Hepatic stellate cell (primary cell): ENCODE measurements at regions not wholly inside any gene's neighbourhood (a gene's known extent, or its start where the extent isn't known, plus 50 kb on each side); places are given as distances from the start of the nearest gene placed in this dataset.
A peak's percentile ranks its signal among the peaks of the same experiment; 100 is the strongest.

Source experiments
- DNase-seq: peaks from one replicate; pipeline ENCODE4 v3.0.0; 2011; ENCODE audit warnings: low spot score

GRCh38 chr10:113967126-113967525, 76.5 kb upstream of the ADRB1 start:
- no peak for DNase-seq

- DNase-seq: no peak
These were observed 73.0 kb upstream of the ADRB1 start for GRCh38 chr10:113970641-113971040.

- DNase-seq: no peak
These were observed 72.2 kb upstream of the ADRB1 start for GRCh38 chr10:113971349-113971973.

GRCh38 chr10:113977174-113977573, 66.5 kb upstream of the ADRB1 start:
- no peak for DNase-seq

- no peak for DNase-seq
These were observed 64.9 kb upstream of the ADRB1 start for GRCh38 chr10:113978802-113979201.

GRCh38 chr10:113979409-113979808, 64.3 kb upstream of the ADRB1 start:
- DNase-seq: no peak

GRCh38 chr10:113980408-113981087, 63.1 kb upstream of the ADRB1 start:
- DNase-seq: no peak

GRCh38 chr10:113982296-113982695, 61.4 kb upstream of the ADRB1 start:
- no peak for DNase-seq

GRCh38 chr10:113982769-113983168, 60.9 kb upstream of the ADRB1 start:
- DNase-seq: no peak

- no peak for DNase-seq
These were observed 60.1 kb upstream of the ADRB1 start for GRCh38 chr10:113983552-113983951.

- DNase-seq: no peak
These were observed 58.3 kb upstream of the ADRB1 start for GRCh38 chr10:113985297-113985844.

GRCh38 chr10:113986316-113986715, 57.4 kb upstream of the ADRB1 start:
- DNase-seq: no peak

- no peak for DNase-seq
These were observed 56.5 kb upstream of the ADRB1 start for GRCh38 chr10:113987156-113987555.

- no peak for DNase-seq
These were observed 55.9 kb upstream of the ADRB1 start for GRCh38 chr10:113987805-113988204.

- DNase-seq: no peak
These were observed 55.1 kb upstream of the ADRB1 start for GRCh38 chr10:113988535-113988934.

GRCh38 chr10:113991091-113991860, 52.4 kb upstream of the ADRB1 start:
- DNase-seq: no peak

- no peak for DNase-seq
These were observed 51.1 kb upstream of the ADRB1 start for GRCh38 chr10:113992471-113993011.

- DNase-seq: peak; percentile 12
These were observed 50.1 kb upstream of the ADRB1 start for GRCh38 chr10:113993489-113993991.
